Thyroid gland (tissue), 4 donors: ENCODE measurements at regions not wholly inside any gene's neighbourhood (a gene's known extent, or its start where the extent isn't known, plus 50 kb on each side); places are given as distances from the start of the nearest gene placed in this dataset.

ENCODE experiments used
- DNase-seq, 2 donors: peaks; one replicate each; pipeline ENCODE4 v3.0.0-alpha.2; 2019
- H3K27ac ChIP-seq, 3 donors: fragments of 200-600 bp; sonication (generic); 1 replicate in 2 of 3; 2 replicates in 1 of 3; pipeline ENCODE4 v1.5.1; 2016 to 2019; ENCODE audit warnings: mild to moderate bottlenecking in 1 of 3, moderate library complexity in 1 of 3
- H3K27me3 ChIP-seq: fragments of 200-600 bp; sonication (generic); one replicate; pipeline ENCODE4 v1.5.1; 2019
- H3K36me3 ChIP-seq, 2 donors: fragments of 200-600 bp; sonication (generic); one replicate each; pipeline ENCODE4 v1.5.1; 2016 to 2019
- H3K4me1 ChIP-seq, 2 donors: fragments of 200-600 bp; sonication (generic); one replicate each; pipeline ENCODE4 v1.5.1; 2017 to 2019
- H3K4me3 ChIP-seq, 3 donors: fragments of 200-600 bp; sonication (generic); replicated peaks in 1 of 3; 1 replicate in 2 of 3; 2 replicates in 1 of 3; pipeline ENCODE4 v1.5.1; 2016; ENCODE audit warnings: mild to moderate bottlenecking in 1 of 3
- H3K9me3 ChIP-seq: fragments of 200-600 bp; sonication (generic); one replicate; pipeline ENCODE4 v1.5.1; 2017
- POLR2A ChIP-seq, 2 donors: fragments of 450-650 bp; IDR thresholded peaks; one replicate each; pipeline ENCODE4 v1.6.1; 2017; ENCODE audit warnings: antibody characterized with exemption in 2 of 2, mild to moderate bottlenecking in 2 of 2, moderate library complexity in 1 of 2
- WGBS, 2 donors: methylation state at CpG; one replicate each; pipeline ENCODE4 v1.1.5; 2017; 5-methylcytosine and 5-hydroxymethylcytosine counted together
- intact Hi-C: fragments of 100-400 bp; cut with DNase I; formaldehyde crosslinking; loops from one replicate; pipeline ENCODE4 v1.15.1; 2023
- TF ChIP-seq, protein P1 (sequence below), 6 experiments: fragments of 200-600 bp in 3 of 6; fragments of 450-650 bp in 3 of 6; sonication (generic) in 3 of 6; IDR thresholded peaks; one replicate each; pipeline ENCODE4 v1.5.1; 2016 to 2019; ENCODE audit warnings: antibody characterized with exemption in 6 of 6, mild to moderate bottlenecking in 2 of 6, inconsistent platforms in 1 of 6, moderate library complexity in 1 of 6

DNA sequence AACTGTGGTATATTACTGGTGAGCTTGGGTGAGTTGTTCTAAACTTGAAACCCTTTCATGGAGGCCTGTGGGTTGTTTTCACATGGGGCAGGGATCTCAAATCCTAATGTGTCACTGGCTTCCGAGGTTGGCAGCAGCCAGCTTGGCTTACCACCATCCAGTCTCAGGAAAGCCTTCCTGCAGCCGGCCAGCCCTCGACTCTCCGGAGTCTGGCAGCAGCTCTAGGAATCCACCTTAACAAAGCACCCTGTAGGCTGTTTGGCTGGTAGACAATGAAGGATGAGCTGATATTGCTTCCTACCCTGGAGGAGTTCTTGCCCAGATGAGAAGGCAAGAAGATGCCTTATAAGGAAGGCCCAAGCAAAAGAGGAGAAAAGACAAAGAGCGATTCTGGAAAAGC is 188.3 kb downstream of the KLF12 start:
- WGBS, 2 donors, result 62 to 72% methylated on average over 5 of the region's 5 CpGs
- intact Hi-C loops, result no loop called here
- Histone ChIP-seq H3K36me3 (no peaks in the 10 kb centered on the region), H3K9me3 (no peaks in the 10 kb centered on the region), H3K27me3 (no peaks in the 10 kb centered on the region), H3K4me1 (no peaks in the 10 kb centered on the region), H3K4me3 (no peak overlapping the region), H3K27ac (no peak overlapping the region)
- TF ChIP-seq, protein P1, sequence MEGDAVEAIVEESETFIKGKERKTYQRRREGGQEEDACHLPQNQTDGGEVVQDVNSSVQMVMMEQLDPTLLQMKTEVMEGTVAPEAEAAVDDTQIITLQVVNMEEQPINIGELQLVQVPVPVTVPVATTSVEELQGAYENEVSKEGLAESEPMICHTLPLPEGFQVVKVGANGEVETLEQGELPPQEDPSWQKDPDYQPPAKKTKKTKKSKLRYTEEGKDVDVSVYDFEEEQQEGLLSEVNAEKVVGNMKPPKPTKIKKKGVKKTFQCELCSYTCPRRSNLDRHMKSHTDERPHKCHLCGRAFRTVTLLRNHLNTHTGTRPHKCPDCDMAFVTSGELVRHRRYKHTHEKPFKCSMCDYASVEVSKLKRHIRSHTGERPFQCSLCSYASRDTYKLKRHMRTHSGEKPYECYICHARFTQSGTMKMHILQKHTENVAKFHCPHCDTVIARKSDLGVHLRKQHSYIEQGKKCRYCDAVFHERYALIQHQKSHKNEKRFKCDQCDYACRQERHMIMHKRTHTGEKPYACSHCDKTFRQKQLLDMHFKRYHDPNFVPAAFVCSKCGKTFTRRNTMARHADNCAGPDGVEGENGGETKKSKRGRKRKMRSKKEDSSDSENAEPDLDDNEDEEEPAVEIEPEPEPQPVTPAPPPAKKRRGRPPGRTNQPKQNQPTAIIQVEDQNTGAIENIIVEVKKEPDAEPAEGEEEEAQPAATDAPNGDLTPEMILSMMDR (IDR thresholded peaks at IDR 0.05), result no peak
- TF ChIP-seq POLR2A (IDR thresholded peaks at IDR 0.05), result no peak
- DNase-seq, result no peak

DNA sequence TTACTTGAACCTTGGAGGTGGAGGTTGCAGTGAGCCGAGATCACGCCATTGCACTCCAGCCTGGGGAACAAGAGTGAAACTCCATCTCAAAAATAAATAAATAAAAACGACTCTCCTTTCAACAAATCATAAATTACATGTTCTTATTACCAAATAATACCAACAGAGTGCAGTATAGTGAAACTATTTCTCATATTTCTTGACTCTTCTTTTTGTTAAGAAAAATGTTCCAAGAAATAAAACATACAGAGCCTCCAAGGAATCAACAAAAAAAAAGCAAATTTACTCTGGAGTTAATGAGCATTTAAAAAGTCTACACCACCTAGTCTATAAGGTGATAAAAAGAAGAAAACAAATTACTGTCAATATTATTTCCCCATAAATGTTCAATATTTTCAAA is 188.8 kb downstream of the KLF12 start:
- H3K36me3 ChIP-seq, result no peaks in the 10 kb centered on the region
- TF ChIP-seq POLR2A (IDR thresholded peaks at IDR 0.05), result no peak
- TF ChIP-seq, protein P1 (IDR thresholded peaks at IDR 0.05), result no peak
- intact Hi-C loops, result no loop called here
- H3K27ac ChIP-seq, result no peak overlapping the region
- H3K4me3 ChIP-seq, result no peak overlapping the region
- no peaks in the 10 kb centered on the region for H3K27me3 ChIP-seq
- no peaks in the 10 kb centered on the region for H3K9me3 ChIP-seq
- DNase-seq, result no peak
- H3K4me1 ChIP-seq, result no peaks in the 10 kb centered on the region
- 67 to 81% methylated on average over 3 of the region's 3 CpGs for WGBS, 2 donors

DNA sequence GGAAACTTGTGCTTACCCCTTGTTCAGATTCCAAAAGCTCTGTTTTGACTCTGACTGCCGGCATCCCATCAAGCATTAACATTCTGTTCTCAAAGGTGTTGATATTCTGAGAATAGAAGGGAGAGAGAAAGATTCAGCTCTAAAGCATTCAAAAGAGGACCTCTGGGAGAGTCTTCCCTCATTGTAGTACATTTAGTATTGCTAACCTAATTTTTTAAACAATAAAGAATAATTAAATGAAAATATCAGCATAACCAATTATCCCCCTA is 190.3 kb downstream of the KLF12 start:
- H3K36me3 ChIP-seq, result no peaks in the 10 kb centered on the region
- no peak overlapping the region for H3K4me3 ChIP-seq
- H3K27me3 ChIP-seq, result no peaks in the 10 kb centered on the region
- TF ChIP-seq, protein P1 (IDR thresholded peaks at IDR 0.05), result no peak
- TF ChIP-seq POLR2A (IDR thresholded peaks at IDR 0.05), result no peak
- 52% methylated on average over 1 of the region's 1 CpG for WGBS, 2 donors
- no peak overlapping the region for H3K27ac ChIP-seq
- no peak for DNase-seq
- intact Hi-C loops, result no loop called here
- H3K4me1 ChIP-seq, result peaks cover 0 to 3% of the 10 kb centered on the region in 2 donors
- H3K9me3 ChIP-seq, result no peaks in the 10 kb centered on the region

DNA sequence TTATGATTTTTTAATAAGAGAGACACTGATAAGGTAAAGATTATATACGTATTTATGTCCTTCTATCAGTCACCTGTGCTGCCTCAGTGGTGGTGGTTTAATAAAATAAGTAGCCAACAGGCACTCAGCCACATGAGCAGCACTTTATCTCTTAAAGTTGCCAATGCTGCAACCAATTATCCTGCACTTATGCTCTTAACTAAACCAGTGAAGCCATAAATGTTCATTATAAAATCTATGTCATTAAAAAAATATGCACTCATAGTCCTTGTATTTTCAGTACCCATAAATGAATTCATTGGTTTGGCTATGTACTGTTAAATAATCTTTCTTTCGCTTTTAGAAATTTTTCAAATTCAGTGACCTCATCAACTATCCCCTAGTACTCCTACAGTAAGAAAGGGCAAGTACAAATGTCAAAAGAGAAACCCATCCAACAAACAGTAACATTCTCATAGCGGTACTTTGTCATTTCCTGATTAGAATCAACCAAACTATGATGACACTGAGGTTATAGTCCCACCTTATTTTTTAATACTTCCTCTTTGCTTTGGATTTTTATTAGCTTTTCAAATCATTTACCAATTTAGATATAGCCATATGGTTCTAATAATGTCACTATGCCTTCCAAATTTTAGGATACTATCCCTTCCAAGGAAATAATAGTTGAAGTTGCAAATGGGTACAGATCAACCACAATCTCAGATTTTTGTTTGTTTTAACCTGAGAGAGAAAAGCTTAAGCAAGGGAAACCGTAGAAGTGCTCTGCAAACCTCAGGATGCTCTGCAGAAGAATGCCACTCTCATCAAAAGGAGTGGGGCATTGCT is 190.9 kb downstream of the KLF12 start:
- Histone ChIP-seq H3K27me3 (no peaks in the 10 kb centered on the region), H3K9me3 (no peaks in the 10 kb centered on the region), H3K36me3 (no peaks in the 10 kb centered on the region), H3K4me3 (no peak overlapping the region), H3K4me1 (peaks cover 0 to 3% of the 10 kb centered on the region in 2 donors), H3K27ac (no peak overlapping the region)
- WGBS, 2 donors, result 78 to 87% methylated on average over 4 of the region's 4 CpGs
- intact Hi-C loops, result no loop called here
- no peak for TF ChIP-seq POLR2A (IDR thresholded peaks at IDR 0.05)
- TF ChIP-seq, protein P1 (IDR thresholded peaks at IDR 0.05), result no peak
- DNase-seq, result no peak

DNA sequence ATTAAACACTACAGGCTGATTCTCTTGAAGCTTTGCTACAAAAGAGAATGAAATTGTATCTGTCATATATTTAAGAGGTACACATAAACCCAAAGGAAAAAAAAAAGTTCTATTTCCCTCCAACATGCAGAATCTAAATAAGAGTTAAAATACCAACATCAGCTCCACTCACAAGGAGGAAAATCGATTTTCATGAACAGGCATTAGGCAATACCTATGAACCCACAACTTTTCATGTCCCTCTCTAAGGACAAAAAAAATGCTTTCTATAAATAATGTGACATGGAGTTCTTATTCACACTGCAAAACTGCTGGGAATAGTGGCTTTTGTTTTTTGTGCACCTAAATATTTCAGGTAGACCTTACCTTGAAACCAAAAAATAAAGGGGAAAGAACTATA is 192.5 kb downstream of the KLF12 start:
- H3K4me1 ChIP-seq, result peaks cover 0 to 3% of the 10 kb centered on the region in 2 donors
- DNase-seq, result no peak
- intact Hi-C loops, result no loop called here
- H3K27ac ChIP-seq, result no peak overlapping the region
- no peak overlapping the region for H3K4me3 ChIP-seq
- TF ChIP-seq, protein P1 (IDR thresholded peaks at IDR 0.05), result no peak
- no peak for TF ChIP-seq POLR2A (IDR thresholded peaks at IDR 0.05)
- no peaks in the 10 kb centered on the region for H3K36me3 ChIP-seq
- no peaks in the 10 kb centered on the region for H3K9me3 ChIP-seq
- no peaks in the 10 kb centered on the region for H3K27me3 ChIP-seq
- 89 to 90% methylated on average over 1 of the region's 1 CpG for WGBS, 2 donors
